ENCODE measurements at regions not wholly inside any gene's neighbourhood (a gene's known extent, or its start where the extent isn't known, plus 50 kb on each side); places are given as distances from the start of the nearest gene placed in this dataset.

DNA sequence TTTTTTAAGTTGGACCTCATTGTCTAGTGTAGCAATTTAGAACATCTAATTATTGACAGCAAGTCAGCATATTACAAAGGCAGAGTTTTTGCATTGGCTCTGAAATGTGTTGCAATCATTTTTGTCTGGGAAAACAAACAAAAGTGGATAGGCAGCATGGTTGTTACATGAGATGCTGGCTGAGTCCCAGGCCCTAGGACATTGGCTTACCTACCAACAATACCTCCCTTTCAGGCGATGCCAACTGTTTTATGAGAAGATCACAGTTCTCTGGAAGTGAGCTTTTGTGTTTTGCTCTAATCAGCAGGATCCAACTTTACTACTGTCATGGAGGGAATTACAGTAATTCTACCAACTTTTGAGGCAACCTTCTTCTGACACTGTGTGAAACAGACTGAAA, 71.5 kb upstream of the CXADR start:
- DNase-seq, result no peak

DNA sequence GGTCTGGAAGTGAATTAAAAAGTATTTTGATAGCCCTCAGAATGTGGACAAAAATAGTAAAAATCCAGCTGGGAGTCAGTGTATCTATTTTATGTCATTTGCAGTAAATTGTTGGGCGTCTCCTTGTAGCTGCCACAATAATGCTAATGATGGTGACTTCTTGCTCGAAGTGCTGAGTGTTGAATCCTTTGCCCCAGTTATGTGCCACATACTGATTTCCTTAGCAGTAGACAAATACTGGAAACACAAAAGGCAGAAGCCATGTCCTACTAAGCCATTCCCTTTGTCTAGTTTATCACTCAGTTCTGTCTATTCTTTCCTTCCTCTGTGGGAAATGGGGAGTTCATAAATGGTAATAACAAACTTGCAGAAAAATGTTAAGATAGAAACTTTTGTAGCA, 70.7 kb upstream of the CXADR start:
- no peak for DNase-seq

DNA sequence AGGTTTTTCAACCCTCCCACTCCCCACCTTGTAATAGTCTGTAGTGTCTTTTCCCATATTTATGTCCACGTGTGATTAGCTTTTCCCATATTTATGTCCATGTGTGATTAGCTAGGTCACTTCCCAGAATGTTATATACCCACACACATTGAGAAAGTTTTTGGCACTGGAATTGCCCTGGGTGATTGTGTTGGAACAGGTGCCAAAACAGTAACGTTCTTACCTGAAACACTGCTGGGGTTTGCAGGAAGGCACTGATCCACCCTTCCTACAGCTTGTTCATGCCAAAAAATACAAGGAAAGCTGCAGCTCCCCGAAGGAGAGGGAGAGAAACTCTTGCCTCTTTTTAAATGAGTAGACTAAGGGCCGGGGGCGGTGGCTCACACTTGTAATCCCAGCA, 68.0 kb upstream of the CXADR start:
- DNase-seq, result no peak

DNA sequence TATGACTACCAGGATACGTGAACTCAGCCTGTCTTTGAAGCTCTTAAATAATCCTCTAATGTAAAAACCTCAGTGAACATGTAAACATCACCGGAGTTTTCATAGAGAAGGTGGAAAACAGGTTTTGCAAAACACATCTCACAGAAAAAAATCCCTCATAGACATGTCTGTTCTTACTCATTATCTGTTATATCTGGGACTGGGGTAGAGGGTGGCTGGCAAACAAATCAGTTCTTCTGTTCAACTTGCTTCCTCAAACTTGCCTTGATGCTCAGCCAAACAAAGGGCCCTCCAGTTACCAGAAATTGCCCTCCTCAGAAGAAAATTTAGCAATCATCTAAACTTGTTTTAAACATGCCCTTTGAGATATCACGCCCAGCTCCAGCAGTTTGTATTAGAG, 66.1 kb upstream of the CXADR start:
- DNase-seq, result no peak

DNA sequence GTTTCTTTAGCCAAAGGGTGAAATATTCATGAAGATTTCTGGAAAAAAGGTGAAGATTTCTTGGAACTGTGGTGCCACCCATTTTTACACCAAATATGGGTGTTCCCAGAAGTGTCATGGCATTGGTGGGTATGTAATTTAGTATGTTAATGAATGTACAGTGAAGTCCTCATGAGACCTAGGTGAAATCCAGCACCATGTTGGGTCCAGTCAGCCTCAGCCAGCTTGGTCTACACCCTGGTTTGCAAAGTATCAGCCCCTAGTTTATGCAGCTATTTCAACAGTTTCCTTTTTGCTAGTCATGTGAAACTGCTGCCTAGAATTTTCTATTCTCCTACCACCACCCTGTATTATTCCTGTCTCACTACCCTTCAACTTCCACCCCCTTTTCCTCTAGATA, 63.1 kb upstream of the CXADR start:
- no peak for DNase-seq

DNA sequence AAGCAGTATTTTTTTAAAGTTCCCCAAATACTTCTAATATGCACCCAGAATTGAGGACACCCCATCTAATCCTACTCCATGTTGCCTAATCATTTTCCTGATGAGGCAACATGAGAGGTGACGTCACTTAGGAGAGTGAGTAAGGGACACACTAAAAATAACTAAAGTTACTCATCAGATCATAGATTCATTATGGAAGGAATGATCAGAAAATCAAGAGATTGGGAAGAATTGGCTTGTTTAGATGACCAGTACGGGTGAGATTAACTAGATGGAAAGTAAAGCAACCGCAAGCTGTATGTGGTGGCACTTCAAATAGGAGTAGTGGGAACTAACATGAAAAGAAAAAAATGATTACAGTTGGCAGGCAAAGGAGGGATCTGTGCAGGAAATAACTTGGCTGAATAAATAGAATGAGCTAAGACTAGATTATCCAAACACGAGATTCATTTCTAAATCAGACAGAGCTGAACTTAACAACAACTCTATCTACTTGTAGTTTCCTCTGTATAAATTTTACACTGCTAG, 61.4 kb upstream of the CXADR start:
- DNase-seq, result no peak

DNA sequence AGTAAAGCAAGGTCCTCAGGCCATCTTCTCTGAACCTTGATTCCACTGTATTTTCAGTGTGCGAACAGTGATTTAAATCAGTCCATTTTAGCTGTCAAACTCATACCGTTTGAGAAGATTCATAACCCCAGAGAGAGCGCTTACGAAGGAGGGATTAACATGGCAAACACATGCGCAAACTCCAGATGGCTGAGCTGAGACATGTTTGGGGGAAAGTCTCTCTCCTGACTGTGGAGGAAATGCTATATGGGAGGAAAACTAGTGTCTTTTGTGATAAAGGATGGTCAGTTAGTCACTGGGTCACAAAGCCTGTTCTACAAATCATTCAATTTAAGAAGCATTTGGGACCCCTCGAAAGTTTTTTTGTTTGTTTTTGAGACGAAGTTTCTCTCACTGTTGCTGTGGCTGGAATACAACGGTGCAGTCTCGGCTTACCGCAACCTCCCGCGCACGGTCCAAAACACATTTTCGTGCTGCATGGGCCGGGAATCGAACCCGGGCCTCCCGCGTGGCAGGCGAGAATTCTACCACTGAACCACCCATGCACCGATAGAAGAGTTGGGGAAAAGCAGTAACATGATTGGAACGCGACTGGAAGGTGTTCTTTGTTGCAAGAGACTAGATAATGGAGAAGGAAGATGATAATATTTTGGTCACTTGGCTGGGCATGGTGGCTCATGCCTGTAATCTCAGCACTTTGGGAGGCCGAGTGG, 58.4 kb upstream of the CXADR start:
- DNase-seq, result no peak

DNA sequence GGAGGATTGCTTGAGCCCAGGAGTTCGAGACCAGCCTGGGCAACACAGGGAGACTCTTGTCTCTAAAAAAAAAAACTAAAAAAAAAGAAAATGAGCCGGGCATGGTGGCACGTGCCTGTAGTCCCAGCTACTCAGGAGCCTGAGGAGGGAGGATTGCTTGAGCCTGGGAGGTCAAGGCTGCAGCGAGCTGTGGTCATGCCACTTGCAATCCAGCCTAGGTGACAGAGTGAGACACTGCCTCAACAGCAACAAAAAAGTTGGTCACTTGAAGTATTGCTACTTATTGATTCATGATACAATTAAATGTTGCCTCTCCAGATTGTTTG, 57.9 kb upstream of the CXADR start:
- DNase-seq, result no peak

DNA sequence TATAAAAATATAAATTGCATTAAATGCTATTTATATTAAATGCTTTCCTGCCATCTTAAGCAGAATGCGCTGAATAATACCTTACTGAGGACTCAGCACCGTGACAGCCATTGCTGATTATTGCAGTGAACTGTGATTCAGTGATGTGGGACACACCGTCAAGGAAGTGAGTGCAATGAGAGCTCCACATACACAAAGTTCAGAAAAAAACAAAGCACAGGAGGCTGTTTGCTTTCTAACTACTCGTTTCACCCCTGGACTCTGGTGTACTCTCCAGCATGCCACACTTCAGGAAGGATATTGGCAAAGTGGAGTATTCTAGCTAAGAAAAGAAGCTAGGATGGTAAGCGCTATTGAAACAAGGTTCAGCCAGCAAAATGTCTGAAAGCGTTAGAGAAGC, 57.4 kb upstream of the CXADR start:
- DNase-seq, result no peak

DNA sequence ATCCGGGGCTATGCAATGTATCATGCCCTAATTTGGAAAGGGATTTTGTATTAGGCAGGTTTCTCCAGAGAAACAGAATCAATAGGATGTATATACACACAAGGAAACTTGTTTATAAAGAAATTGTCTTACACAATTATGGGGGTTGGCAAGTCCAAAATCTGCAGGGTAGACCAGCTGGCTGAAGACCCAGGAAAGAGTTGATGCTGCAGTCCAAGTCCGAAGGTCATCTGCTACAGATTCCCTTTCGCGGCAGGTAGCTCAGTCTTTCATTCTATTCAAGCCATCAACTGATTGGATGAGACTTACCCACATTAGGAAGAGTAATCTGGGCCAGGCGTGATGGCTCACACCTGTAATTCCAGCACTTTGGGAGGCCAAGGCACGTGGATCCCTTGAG, 54.6 kb upstream of the CXADR start:
- no peak for DNase-seq

DNA sequence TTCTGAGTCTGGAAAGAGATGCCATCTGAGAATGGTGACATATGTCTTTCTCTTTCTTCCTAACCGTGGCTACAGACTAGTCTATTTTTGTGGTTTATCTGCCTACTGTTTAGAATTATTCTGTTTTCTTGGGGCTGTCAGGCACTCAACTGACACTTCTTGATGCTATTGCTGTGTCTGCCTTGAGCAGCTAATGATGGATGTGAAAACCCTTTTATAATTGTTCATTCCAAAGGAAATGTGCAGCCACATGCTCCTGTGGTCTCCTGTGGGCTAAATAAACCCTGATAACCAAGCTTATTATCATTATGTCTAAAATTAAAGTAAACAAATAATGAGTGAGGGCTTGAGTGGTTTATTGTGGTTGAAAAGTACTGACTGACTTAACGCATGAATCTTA, 52.7 kb upstream of the CXADR start:
- no peak for DNase-seq

DNA sequence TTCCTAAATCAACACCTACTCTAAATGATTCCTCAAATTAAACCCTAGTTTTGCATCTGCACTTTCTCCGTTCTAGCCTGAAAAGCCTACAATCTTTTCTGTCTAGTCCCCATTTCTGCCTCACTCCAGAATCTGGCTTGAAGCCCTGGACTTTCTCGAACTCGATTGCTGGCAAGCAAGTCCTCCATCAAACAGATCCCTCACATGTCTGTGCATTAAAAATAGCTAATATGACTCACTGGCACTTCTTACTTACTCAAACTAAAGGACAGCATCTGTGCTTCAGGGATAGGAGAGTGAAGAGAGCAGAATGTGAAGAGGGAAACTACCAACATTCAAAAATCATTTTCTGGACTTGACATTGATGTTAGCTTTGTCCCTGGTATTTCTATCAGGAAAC, 51.8 kb upstream of the CXADR start:
- DNase-seq, result no peak

DNA sequence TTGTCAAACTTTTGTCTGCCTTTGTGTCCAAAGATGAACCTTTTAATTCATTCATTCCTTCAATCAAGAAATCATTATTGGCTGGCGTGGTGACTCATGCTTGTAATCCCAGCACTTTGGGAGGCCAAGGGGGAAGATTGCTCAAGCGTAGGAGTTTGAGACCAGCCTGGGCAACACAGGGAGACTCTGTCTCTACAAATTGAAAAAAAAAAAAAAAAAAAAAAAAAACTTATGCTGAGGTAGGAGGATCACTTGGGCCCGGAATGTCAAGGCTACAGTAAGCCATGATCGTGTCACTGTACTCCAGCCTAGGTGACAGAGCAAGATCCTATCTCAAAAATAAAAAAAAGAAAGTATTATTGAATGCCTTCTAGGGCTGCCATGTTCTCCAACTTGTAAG, 51.3 kb upstream of the CXADR start:
- DNase-seq, result no peak

DNA sequence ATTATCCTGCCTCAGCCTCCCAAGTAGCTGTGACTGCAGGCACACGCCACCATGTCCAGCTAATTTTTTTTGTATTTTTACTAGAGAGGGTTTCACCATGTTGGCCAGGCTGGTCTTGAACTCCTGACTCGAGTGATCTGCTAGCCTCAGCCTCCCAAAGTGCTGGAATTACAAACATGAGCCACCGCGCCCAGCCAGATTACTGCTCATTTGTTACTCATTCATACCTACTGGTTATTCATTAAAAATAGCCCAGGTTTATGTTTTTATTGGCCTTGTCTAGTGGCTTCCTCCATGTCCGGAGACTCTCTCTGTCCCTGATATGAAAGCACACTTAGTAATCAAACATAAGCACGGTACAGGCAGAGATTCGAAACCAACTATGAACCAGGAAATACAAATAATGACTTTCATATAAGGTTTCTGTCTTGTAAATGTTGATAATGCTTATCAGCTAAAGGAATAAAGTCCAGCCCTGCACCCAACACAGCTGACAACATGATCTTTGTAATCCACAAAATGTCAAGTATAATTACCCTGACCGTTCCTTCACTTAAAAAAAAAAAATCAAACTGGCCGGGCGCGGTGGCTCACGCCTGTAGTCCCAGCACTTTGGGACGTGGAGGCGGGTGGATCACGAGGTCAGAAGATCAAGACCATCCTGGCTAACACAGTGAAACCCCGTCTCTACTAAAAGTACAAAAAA, 50.4 kb upstream of the CXADR start:
- DNase-seq, result no peak
